Erythroblast (primary cell): ENCODE measurements at regions not wholly inside any gene's neighbourhood (a gene's known extent, or its start where the extent isn't known, plus 50 kb on each side); places are given as distances from the start of the nearest gene placed in this dataset.

ENCODE experiments used
- GATA1 ChIP-seq: IDR thresholded peaks from 2 replicates; pipeline ENCODE4 v1.6.1; 2011; ENCODE audit warnings: low read depth, mild to moderate bottlenecking, control low read depth, low read length, moderate library complexity
- POLR2A ChIP-seq: IDR thresholded peaks from 2 replicates; pipeline ENCODE4 v1.6.1; 2011; ENCODE audit warnings: mild to moderate bottlenecking, low read length

- TF ChIP-seq POLR2A (no peak), GATA1 (no peak)
Measured at GRCh38 chr4:13208558-13209193, 275.5 kb downstream of the RAB28 start.
